A673 (cell line): ENCODE measurements at regions not wholly inside any gene's neighbourhood (a gene's known extent, or its start where the extent isn't known, plus 50 kb on each side); places are given as distances from the start of the nearest gene placed in this dataset.

Source experiments
- BruUV-seq: library from RNA; stranded (reverse); fragments of 400-500 nt; replicated peaks from 2 replicates; lab custom pipeline; 2021; lab: Mats Ljungman, UMichigan
- CTCF ChIA-PET: fragments of 300-600 bp; sonication (Branson Sonifier 250); formaldehyde crosslinking; loops from one replicate; lab custom pipeline; 2022; ENCODE audit warnings: antibody characterized with exemption; lab: Charles Lee
- POLR2A ChIA-PET: fragments of 300-600 bp; sonication (Branson Sonifier 250); formaldehyde crosslinking; loops from one replicate; lab custom pipeline; 2022; ENCODE audit warnings: antibody characterized with exemption; ENCODE audit not compliant: low non-redundant PET; lab: Charles Lee
- DNase-seq: peaks from one replicate; pipeline ENCODE4 v3.0.0-alpha.2; 2015; ENCODE audit warnings: low spot score
- H3K27ac ChIP-seq: fragments of 200-600 bp; sonication (generic); 2 replicates; pipeline ENCODE4 v1.5.1; 2016; ENCODE audit warnings: mixed run types, low read depth, mild to moderate bottlenecking, mixed read lengths, antibody characterized with exemption, low read length; ENCODE audit not compliant: poor library complexity, severe bottlenecking
- H3K27me3 ChIP-seq: fragments of 200-600 bp; sonication (generic); replicated peaks from 2 replicates; pipeline ENCODE4 v1.6.1; 2017; ENCODE audit warnings: mixed run types, low read depth, mild to moderate bottlenecking, mixed read lengths, antibody characterized with exemption, low read length; ENCODE audit not compliant: insufficient read depth, poor library complexity
- H3K36me3 ChIP-seq: fragments of 200-600 bp; sonication (generic); 2 replicates; pipeline ENCODE4 v1.6.1; 2016; ENCODE audit warnings: mixed run types, mild to moderate bottlenecking, mixed read lengths, antibody characterized with exemption, low read length; ENCODE audit not compliant: insufficient read depth, poor library complexity, severe bottlenecking
- H3K4me1 ChIP-seq: fragments of 200-600 bp; sonication (generic); 2 replicates; pipeline ENCODE4 v1.6.1; 2017; ENCODE audit warnings: mixed run types, mild to moderate bottlenecking, mixed read lengths, antibody characterized with exemption, low read length; ENCODE audit not compliant: insufficient read depth, poor library complexity, severe bottlenecking
- H3K4me3 ChIP-seq: fragments of 200-600 bp; sonication (generic); 2 replicates; pipeline ENCODE4 v1.5.1; 2016; ENCODE audit warnings: low read depth, mixed run types, mild to moderate bottlenecking, mixed read lengths, low read length; ENCODE audit not compliant: poor library complexity, severe bottlenecking
- H3K9me3 ChIP-seq: fragments of 200-600 bp; sonication (generic); 2 replicates; pipeline ENCODE4 v1.6.1; 2016; ENCODE audit warnings: mixed run types, low read depth, mild to moderate bottlenecking, mixed read lengths, antibody characterized with exemption, low read length; ENCODE audit not compliant: poor library complexity, severe bottlenecking
- EZH2 ChIP-seq: fragments of 200-600 bp; sonication (generic); IDR thresholded peaks from 2 replicates; pipeline ENCODE4 v1.6.1; 2017; ENCODE audit warnings: borderline replicate concordance, low read depth, mild to moderate bottlenecking, mixed read lengths, antibody characterized with exemption, low read length; ENCODE audit not compliant: poor library complexity, severe bottlenecking
- intact Hi-C: fragments of 100-400 bp; cut with micrococcal nuclease; formaldehyde crosslinking; loops from one replicate; pipeline ENCODE4 v1.10.0; 2022; ENCODE audit not compliant: unreplicated experiment
- TF ChIP-seq, protein P1 (sequence below): fragments of 300-800, 200-600 bp; sonication (generic); conservative IDR thresholded peaks from 2 replicates; pipeline ENCODE4 v1.5.1; 2017; ENCODE audit warnings: low read depth, mild to moderate bottlenecking, antibody characterized with exemption, low read length, moderate library complexity, mixed read lengths

DNA sequence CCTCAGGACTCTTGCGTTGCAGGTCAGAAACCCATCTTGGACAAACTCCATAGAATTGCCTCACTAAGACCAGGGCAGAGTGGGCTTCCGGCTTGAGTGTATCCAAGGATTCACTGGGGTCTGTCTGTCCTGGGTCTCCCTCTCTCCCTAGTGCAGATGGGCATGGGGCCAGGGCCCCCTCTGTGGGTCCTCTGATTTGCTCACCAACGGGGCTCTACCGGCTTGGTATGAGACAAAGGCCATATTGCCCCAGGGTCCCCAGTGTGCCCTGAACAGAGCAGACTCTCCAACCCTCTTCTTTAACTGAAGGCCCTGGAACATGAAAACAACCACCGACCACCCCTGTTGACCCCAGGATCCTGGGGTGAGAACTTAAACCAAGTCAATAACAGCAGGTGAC, 68.2 kb upstream of the CHST15 start:
- intact Hi-C loops: no loop called here
- no TSS peak for BruUV-seq
- H3K4me1 ChIP-seq: no peaks in the 10 kb centered on the region
- no peak for TF ChIP-seq EZH2
- TF ChIP-seq, protein P1, sequence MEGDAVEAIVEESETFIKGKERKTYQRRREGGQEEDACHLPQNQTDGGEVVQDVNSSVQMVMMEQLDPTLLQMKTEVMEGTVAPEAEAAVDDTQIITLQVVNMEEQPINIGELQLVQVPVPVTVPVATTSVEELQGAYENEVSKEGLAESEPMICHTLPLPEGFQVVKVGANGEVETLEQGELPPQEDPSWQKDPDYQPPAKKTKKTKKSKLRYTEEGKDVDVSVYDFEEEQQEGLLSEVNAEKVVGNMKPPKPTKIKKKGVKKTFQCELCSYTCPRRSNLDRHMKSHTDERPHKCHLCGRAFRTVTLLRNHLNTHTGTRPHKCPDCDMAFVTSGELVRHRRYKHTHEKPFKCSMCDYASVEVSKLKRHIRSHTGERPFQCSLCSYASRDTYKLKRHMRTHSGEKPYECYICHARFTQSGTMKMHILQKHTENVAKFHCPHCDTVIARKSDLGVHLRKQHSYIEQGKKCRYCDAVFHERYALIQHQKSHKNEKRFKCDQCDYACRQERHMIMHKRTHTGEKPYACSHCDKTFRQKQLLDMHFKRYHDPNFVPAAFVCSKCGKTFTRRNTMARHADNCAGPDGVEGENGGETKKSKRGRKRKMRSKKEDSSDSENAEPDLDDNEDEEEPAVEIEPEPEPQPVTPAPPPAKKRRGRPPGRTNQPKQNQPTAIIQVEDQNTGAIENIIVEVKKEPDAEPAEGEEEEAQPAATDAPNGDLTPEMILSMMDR: no peak
- ChIA-PET CTCF (no interaction called here), POLR2A (no interaction called here)
- H3K9me3 ChIP-seq: no peaks in the 10 kb centered on the region
- H3K27ac ChIP-seq: no peak overlapping the region
- H3K27me3 ChIP-seq: no peaks in the 10 kb centered on the region
- no peak overlapping the region for H3K4me3 ChIP-seq
- no peaks in the 10 kb centered on the region for H3K36me3 ChIP-seq
- no peak for DNase-seq

- ChIA-PET CTCF (no interaction called here), POLR2A (no interaction called here)
- no peak overlapping the region for H3K27ac ChIP-seq
- no peak for DNase-seq
- no peak overlapping the region for H3K4me3 ChIP-seq
- BruUV-seq: no TSS peak
- H3K36me3 ChIP-seq: no peaks in the 10 kb centered on the region
- no peaks in the 10 kb centered on the region for H3K9me3 ChIP-seq
- intact Hi-C loops: no loop called here
- no peak for TF ChIP-seq EZH2
- TF ChIP-seq, protein P1: no peak
- no peaks in the 10 kb centered on the region for H3K27me3 ChIP-seq
- no peaks in the 10 kb centered on the region for H3K4me1 ChIP-seq
Observed at GRCh38 chr10:124160943-124161582, 67.7 kb upstream of the CHST15 start.

GRCh38 chr10:124160176-124160575, 66.8 kb upstream of the CHST15 start:
- ChIA-PET CTCF (no interaction called here), POLR2A (no interaction called here)
- no peaks in the 10 kb centered on the region for H3K36me3 ChIP-seq
- H3K4me3 ChIP-seq: no peak overlapping the region
- no peak for DNase-seq
- H3K4me1 ChIP-seq: no peaks in the 10 kb centered on the region
- TF ChIP-seq, protein P1: no peak
- TF ChIP-seq EZH2: no peak
- H3K27ac ChIP-seq: no peak overlapping the region
- H3K9me3 ChIP-seq: no peaks in the 10 kb centered on the region
- no TSS peak for BruUV-seq
- intact Hi-C loops: no loop called here
- H3K27me3 ChIP-seq: no peaks in the 10 kb centered on the region
